Mammary epithelial cell (primary cell): ENCODE measurements at regions not wholly inside any gene's neighbourhood (a gene's known extent, or its start where the extent isn't known, plus 50 kb on each side); places are given as distances from the start of the nearest gene placed in this dataset.

Source experiments
- EZH2 ChIP-seq: IDR thresholded peaks from 2 replicates; pipeline ENCODE4 v1.6.1; 2012; ENCODE audit warnings: low read length, inconsistent platforms, borderline replicate concordance
- TF ChIP-seq, protein P1 (sequence below), 2 donors: IDR thresholded peaks in 1 of 2; conservative IDR thresholded peaks in 1 of 2; 2 replicates each; pipeline ENCODE4 v1.5.1; 2011 to 2012; ENCODE audit warnings: inconsistent platforms in 2 of 2, low read length in 2 of 2, mild to moderate bottlenecking in 2 of 2, control low read depth in 1 of 2, low read depth in 1 of 2; ENCODE audit not compliant: insufficient read depth in 1 of 2; ENCODE audit errors: extremely low read depth in 1 of 2

DNA sequence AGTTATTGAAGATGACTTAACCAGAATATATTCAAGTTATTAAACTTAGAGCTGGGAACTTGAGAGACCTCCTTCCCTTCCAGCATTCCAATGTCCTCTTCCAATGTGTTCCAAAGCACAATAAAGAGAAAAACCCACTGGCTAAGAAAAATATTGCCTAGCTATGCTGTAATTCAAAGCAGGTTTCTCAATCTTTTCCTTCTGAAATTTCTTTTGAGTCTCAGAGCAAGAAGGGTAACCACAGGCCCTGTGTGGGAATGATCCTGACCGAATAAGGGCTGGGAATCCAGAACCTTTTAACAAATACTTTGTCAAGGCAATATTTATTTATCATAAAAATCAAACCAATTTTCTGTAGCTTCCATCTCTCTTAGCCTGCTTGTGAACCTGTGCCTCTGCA lies 150.7 kb upstream of the SFRP2 start:
- TF ChIP-seq, protein P1, sequence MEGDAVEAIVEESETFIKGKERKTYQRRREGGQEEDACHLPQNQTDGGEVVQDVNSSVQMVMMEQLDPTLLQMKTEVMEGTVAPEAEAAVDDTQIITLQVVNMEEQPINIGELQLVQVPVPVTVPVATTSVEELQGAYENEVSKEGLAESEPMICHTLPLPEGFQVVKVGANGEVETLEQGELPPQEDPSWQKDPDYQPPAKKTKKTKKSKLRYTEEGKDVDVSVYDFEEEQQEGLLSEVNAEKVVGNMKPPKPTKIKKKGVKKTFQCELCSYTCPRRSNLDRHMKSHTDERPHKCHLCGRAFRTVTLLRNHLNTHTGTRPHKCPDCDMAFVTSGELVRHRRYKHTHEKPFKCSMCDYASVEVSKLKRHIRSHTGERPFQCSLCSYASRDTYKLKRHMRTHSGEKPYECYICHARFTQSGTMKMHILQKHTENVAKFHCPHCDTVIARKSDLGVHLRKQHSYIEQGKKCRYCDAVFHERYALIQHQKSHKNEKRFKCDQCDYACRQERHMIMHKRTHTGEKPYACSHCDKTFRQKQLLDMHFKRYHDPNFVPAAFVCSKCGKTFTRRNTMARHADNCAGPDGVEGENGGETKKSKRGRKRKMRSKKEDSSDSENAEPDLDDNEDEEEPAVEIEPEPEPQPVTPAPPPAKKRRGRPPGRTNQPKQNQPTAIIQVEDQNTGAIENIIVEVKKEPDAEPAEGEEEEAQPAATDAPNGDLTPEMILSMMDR (conservative IDR thresholded peaks at IDR 0.05 in 1 of 2, IDR thresholded peaks at IDR 0.05 in 1 of 2; ENCODE audit: extremely low read depth in 1 of 2, insufficient read depth in 1 of 2, low read depth in 1 of 2, low read length in 2 of 2) = no peak
- no peak for TF ChIP-seq EZH2
